NCI-H1694 (cell line): ENCODE measurements at regions not wholly inside any gene's neighbourhood (a gene's known extent, or its start where the extent isn't known, plus 50 kb on each side); places are given as distances from the start of the nearest gene placed in this dataset.
"Not testable (repeated sequence)": the region's sequence is repeated elsewhere in the genome, so short reads cannot be mapped to it uniquely, and the experiment has no call there.

Experiments
- DNase-seq: peaks from one replicate; lab custom pipeline; 2025; lab: John Stamatoyannopoulos, UW

GRCh38 chr5:18357486-18357885 is 723.2 kb downstream of the TAF11L14 start:
- no peak for DNase-seq

- no peak for DNase-seq
These were observed 732.0 kb downstream of the TAF11L14 start for GRCh38 chr5:18366234-18366633.

- no peak for DNase-seq
These were observed 736.3 kb downstream of the TAF11L14 start for GRCh38 chr5:18370531-18370930.

- peak; percentile 99 for DNase-seq
These were observed 741.4 kb downstream of the TAF11L14 start for GRCh38 chr5:18375641-18376040.

- DNase-seq: no peak
These were observed 743.8 kb downstream of the TAF11L14 start for GRCh38 chr5:18378066-18378465.

- DNase-seq: no peak
These were observed 744.9 kb downstream of the TAF11L14 start for GRCh38 chr5:18379189-18379588.

DNA sequence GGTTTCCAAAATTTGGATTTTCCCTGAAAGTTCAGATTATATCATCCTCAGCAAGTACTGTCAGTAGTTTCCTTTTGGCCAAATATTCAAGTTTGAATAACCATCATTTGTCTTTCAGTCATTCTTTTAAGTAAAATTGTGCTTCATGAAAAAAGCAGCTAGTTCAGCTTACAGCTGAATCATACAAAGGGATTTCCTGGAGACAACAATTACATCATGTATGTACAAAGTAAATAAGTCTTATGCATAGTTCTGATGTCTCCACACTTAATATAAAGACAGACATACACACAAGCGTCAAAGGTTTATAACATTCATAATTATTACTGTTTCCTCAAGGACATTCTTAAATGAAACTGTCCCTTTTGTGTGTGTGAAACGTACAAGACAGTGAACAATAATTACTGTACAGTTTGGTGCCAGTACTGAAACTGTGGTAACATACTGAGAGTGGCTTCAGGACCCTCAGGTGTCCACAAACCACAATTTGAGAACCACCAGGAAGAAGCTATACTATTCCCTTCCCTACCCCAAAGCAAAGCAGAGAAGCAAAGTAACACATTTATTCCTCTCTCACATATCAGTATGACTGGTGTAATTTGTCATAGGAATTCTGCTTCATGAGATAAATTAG is 746.6 kb downstream of the TAF11L14 start:
- no peak for DNase-seq

GRCh38 chr5:18393565-18394442 is 759.5 kb downstream of the TAF11L14 start:
- peak; percentile 27 for DNase-seq

DNA sequence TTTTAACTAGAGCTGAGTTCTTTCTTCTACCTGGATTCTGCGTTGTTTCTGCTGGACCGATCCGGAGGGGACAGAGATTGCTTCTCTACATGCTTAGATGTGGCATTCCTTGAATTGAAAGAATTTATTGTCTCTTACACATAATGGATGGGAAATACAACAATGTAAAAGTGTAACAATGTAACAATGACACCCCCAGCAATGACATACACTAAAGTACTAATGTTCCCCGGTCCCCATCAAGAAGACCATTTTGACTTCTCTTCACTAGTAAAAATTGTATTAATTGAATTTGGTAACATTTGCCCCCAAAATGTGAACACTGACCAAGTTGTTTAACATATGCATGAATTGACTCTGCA is 760.2 kb downstream of the TAF11L14 start:
- DNase-seq: no peak

DNA sequence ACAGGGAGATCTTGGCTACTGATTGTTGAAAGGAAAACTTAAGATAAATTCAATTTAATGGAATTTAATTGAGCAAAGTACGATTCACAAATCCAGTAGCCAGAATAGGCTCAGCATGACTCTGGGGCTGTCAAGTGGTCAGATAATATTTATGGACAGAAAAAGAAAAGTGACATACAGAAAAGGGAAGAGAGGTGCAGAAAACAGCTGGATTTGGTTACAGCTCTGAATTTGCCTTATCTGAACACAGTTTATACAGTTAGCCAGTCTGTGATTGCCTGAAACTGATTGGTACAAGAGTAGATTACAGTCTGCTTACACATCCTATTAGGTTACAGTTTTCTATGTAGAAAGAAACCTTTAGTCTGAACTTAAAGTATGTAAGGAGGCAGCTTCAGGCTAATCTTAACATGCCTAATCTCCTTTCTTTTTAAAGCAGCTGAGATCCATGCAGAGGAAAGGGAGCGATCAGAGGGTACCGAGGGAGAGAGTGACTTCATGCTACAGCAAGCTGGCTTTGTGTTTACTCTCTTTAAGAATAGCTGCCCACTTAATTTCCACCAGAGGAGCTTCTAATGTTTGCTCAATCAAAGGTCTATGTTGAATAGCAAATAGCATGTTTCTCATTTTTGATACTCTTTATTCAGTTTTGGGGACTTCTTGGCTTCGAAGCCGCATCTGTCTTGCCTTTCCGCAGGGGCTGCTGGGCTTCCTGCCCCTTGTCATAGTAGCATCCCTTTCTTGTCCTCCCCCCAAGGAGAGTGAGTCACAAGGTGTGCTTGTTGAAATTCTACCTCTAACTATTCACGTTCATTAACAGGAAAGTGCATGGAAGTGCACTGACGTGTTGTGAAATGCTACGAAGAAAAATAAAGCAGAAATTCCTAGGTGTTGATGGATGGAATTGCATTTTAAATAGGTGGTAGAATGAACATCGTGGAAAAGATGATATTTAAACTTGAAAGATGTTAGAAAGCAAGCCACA is 761.2 kb downstream of the TAF11L14 start:
- no peak for DNase-seq

DNA sequence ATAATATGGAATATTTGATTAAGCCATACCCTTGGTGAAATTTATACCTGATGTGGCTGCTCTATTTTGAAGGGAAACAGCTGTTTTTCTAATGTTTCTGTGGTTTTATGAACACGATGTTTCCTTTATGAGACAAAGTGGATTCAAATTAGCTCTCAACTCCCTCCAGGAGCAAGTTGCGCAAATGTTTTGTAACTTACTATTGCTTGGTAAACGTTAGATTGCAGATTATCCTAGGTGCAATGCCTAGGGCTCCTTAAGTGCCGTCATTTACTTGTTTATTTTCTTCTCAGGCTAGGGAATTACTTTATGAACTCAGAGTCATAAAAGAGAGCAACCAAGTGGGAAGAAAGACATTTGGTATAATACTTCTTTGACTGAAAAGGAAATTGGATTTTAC is 763.1 kb downstream of the TAF11L14 start:
- no peak for DNase-seq

- DNase-seq: no peak
These were observed 763.6 kb downstream of the TAF11L14 start for GRCh38 chr5:18397891-18398290.

DNA sequence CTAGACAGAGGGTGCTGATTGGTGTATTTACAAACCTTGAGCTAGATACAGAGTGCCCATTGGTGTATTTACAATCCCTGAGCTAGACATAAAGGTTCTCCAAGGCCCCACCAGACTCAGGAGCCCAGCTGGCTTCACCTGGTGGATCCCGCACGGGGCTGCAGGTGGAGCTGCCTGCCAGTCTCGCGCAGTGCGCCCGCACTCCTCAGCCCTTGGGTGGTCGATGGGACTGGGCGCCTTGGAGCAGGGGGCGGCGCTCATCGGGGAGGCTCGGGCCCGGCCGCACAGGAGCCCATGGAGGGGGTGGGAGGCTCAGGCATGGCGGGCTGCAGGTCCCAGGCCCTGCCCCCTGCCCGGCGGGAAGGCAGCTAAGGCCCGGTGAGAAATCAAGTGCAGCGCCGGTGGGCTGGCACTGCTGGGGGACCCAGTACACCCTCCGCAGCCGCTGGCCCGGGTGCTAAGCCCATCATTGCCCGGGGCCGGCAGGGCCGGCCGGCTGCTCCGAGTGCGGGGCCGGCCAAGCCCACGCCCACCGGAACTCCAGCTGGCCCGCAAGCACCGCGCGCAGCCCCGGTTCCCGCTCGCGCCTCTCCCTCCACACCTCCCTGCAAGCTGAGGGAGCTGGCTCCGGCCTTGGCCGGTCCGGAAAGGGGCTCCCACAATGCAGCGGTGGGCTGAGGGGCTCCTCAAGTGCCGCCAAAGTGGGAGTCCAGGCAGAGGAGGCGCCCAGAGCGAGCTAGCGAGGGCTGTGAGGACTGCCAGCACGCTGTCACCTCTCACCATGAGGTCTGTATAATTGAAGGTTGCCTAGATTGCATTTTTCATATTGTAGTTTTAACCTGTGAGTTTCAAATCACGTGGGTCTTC is 765.4 kb downstream of the TAF11L14 start:
- not testable (repeated sequence) for DNase-seq

GRCh38 chr5:18403141-18403540 is 768.9 kb downstream of the TAF11L14 start:
- DNase-seq: no peak

DNA sequence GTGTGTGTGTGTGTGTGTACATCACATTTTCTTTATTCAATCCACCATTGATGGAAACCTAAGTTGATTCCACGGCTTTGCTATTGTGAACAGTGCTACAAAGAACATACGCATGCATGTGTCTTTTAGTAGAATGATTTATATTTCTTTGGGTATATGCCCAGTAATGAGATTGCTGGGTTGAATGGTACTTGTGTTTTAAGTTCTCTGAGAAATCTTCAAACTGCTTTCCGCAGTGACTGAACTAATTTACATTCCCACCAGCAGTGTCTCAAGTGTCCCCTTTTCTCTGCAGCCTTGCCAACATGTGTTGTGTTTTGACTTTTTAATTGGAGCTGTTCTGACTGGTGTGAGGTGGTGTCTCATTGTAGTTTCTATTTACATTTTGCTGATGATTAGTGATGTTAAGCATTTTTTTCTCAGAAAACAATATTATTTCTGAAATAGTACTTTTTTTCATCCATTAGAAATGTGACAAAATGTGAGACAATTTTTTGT is 769.7 kb downstream of the TAF11L14 start:
- no peak for DNase-seq

- no peak for DNase-seq
These were observed 786.5 kb downstream of the TAF11L14 start for GRCh38 chr5:18420711-18421110.

DNA sequence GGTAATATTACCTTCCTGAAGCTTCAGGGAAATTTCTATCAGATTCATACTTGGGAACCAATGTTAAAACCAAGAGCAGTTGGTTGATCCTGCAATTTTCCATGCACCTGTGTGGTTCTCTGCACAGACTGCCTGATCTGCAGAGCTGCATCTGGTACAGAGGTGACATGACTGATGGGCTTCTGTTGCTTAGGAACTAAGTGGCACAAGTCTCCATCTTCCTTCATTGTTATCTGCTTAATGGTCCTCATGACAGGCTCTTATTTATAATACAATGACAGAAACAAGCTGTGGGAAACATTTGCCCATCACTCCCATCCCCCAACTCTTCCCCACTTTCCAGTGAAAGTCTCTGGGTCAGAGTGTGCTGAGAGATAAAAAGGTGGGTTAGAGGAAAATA is 799.1 kb downstream of the TAF11L14 start:
- DNase-seq: no peak

- DNase-seq: no peak
These were observed 803.9 kb downstream of the TAF11L14 start for GRCh38 chr5:18438126-18438525.

- no peak for DNase-seq
These were observed 821.3 kb downstream of the TAF11L14 start for GRCh38 chr5:18455521-18455920.

DNA sequence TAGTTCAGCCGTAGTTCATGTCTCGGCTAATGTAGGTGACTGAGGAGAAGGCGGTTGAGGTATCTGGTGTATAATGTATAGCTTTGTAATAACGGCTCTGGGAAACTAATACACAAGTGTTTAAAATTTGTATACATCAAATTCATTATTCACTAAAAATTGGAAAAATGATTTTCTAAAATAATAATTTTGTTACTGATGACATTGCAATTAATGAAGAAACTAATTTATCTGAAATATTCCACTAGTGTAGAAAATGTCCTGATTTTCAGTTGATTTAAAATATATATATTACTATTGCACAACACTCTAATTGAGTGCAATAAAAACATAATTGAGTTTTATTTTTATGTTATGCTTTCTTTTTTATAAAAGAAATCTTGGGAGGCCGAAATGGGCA is 823.0 kb downstream of the TAF11L14 start:
- DNase-seq: no peak

DNA sequence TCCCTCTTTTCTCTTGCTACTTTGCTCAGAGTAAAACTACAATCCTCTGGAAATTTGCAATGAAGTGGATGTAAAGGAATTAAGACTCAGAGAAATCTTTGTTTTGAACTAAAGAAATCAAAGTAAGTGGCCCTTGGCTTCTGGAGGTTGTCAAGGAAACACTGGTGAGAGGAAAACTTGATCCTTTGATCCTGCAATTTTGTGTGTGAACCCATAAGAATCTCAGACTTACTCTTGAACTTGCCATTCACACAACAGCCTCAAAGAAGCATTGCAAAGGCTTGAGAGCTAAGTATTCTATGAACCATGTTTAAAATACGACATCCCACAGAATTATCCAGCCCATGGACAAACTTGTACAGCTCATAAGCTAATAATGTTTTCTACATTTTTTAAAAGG is 827.5 kb downstream of the TAF11L14 start:
- DNase-seq: no peak
